MM.1S (cell line): ENCODE measurements at regions not wholly inside any gene's neighbourhood (a gene's known extent, or its start where the extent isn't known, plus 50 kb on each side); places are given as distances from the start of the nearest gene placed in this dataset.

Experiments used
- DNase-seq: peaks from one replicate; pipeline ENCODE4 v3.0.0-alpha.2; 2015
- H2AFZ ChIP-seq: fragments of 300-600 bp; sonication (generic); 2 replicates; pipeline ENCODE4 v1.6.0; 2016; ENCODE audit warnings: antibody characterized with exemption, low read length
- H3F3A ChIP-seq: fragments of 300-600 bp; sonication (generic); 2 replicates; pipeline ENCODE4 v1.6.1; 2016; ENCODE audit warnings: mild to moderate bottlenecking, antibody characterized with exemption, low read length, moderate library complexity, mixed read lengths; ENCODE audit not compliant: insufficient read depth
- H3K27ac ChIP-seq: fragments of 300-600 bp; sonication (generic); 2 replicates; pipeline ENCODE4 v1.5.1; 2016; ENCODE audit warnings: mild to moderate bottlenecking, low read length
- H3K27me3 ChIP-seq: fragments of 300-600 bp; sonication (generic); replicated peaks from 2 replicates; pipeline ENCODE4 v1.6.0; 2016; ENCODE audit warnings: low read length; ENCODE audit not compliant: insufficient read depth
- H3K36me3 ChIP-seq: fragments of 300-600 bp; sonication (generic); replicated peaks from 2 replicates; pipeline ENCODE4 v1.6.1; 2016; ENCODE audit warnings: mild to moderate bottlenecking, low read length, mixed read lengths; ENCODE audit not compliant: insufficient read depth
- H3K4me1 ChIP-seq: fragments of 300-600 bp; sonication (generic); 2 replicates; pipeline ENCODE4 v1.6.1; 2016; ENCODE audit warnings: low read length, mixed read lengths
- H3K4me2 ChIP-seq: fragments of 300-600 bp; sonication (generic); 2 replicates; pipeline ENCODE4 v1.6.0; 2016; ENCODE audit warnings: low read depth, low read length
- H3K4me3 ChIP-seq: fragments of 300-600 bp; sonication (generic); 2 replicates; pipeline ENCODE4 v1.5.1; 2016; ENCODE audit warnings: low read length, mixed read lengths
- H3K79me2 ChIP-seq: fragments of 300-600 bp; sonication (generic); 2 replicates; pipeline ENCODE4 v1.6.1; 2016; ENCODE audit warnings: mixed run types, low read length, mixed read lengths
- H3K9ac ChIP-seq: fragments of 300-600 bp; sonication (generic); 2 replicates; pipeline ENCODE4 v1.6.1; 2016; ENCODE audit warnings: low read length, mixed read lengths
- H3K9me2 ChIP-seq: fragments of 300-600 bp; sonication (generic); replicated peaks from 2 replicates; pipeline ENCODE4 v1.6.1; 2016; ENCODE audit warnings: mild to moderate bottlenecking, low read length, mixed read lengths; ENCODE audit not compliant: insufficient read depth
- H3K9me3 ChIP-seq: fragments of 300-600 bp; sonication (generic); replicated peaks from 2 replicates; pipeline ENCODE4 v1.6.1; 2016; ENCODE audit warnings: mild to moderate bottlenecking, low read length, mixed read lengths; ENCODE audit not compliant: insufficient read depth
- H4K20me1 ChIP-seq: fragments of 300-600 bp; sonication (generic); 2 replicates; pipeline ENCODE4 v1.6.1; 2016; ENCODE audit warnings: mild to moderate bottlenecking, low read length, moderate library complexity, mixed read lengths; ENCODE audit not compliant: insufficient read depth
- CTCF ChIP-seq: fragments of 300-600 bp; sonication (generic); IDR thresholded peaks from 2 replicates; pipeline ENCODE4 v1.5.1; 2016; ENCODE audit warnings: antibody characterized with exemption, low read length, mixed read lengths
- EZH2 ChIP-seq: fragments of 300-600 bp; sonication (generic); optimal IDR thresholded peaks from 2 replicates; pipeline ENCODE3; 2017; ENCODE audit warnings: low read depth, mild to moderate bottlenecking, antibody characterized with exemption, low read length, mixed read lengths
- EZH2phosphoT487 ChIP-seq: fragments of 300-600 bp; sonication (generic); IDR thresholded peaks from 2 replicates; pipeline ENCODE4 v1.6.1; 2018; ENCODE audit warnings: antibody characterized with exemption, low read length

DNA sequence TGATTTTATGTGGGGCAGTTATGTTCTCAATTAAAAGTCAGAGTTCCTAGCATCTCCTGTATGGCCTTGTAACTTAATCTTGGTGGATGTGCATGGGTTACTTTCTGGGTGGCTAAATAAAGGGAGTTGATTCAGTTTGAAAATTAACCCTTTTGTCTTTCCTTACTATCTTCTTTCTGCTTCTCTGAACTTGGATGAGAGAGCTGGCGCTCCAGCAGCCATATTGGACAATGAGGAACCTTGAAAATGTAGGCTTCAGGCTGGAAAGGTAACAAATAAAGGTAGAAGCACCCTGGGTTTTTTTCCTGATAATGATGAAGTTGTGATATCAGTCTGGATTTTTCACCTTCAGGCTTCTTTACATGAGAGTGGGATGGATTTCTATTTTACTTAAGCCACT is 714.1 kb upstream of the TMEM132C start:
- peaks cover 19% of the 10 kb centered on the region for H3K4me1 ChIP-seq
- no peak overlapping the region for H2AFZ ChIP-seq
- no peaks in the 10 kb centered on the region for H3K79me2 ChIP-seq
- no peaks in the 10 kb centered on the region for H3K9me2 ChIP-seq
- no peak overlapping the region for H3K27ac ChIP-seq
- H3F3A ChIP-seq, result no peaks in the 10 kb centered on the region
- no peaks in the 10 kb centered on the region for H3K9me3 ChIP-seq
- no peak overlapping the region for H3K4me3 ChIP-seq
- H3K4me2 ChIP-seq, result no peak overlapping the region
- TF ChIP-seq EZH2phosphoT487, result no peak
- TF ChIP-seq CTCF, result no peak
- TF ChIP-seq EZH2, result no peak
- no peak for DNase-seq
- H3K27me3 ChIP-seq, result no peaks in the 10 kb centered on the region
- no peaks in the 10 kb centered on the region for H3K36me3 ChIP-seq
- H4K20me1 ChIP-seq, result no peaks in the 10 kb centered on the region
- H3K9ac ChIP-seq, result no peak overlapping the region

DNA sequence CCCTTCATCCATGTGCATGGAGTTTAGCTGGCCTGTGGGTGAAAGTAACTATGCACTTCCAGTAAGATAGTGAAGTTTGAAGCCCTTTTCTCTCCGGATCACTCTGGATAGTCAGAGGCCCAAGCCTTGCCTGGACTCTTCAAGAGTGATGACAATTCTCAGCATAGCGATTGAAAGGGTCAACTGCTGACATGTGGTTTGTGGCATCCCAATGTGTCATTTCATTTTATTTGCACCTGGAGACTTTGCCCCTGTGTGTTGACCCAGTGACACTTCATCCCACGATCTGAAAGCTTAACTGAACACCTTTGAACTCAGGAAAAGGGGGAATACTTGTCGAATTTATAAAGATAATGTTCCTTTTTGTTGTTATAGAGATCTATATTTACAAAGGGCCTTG is 711.9 kb upstream of the TMEM132C start:
- no peaks in the 10 kb centered on the region for H4K20me1 ChIP-seq
- peaks cover 31% of the 10 kb centered on the region for H3K4me1 ChIP-seq
- H3K4me3 ChIP-seq, result no peak overlapping the region
- no peaks in the 10 kb centered on the region for H3K36me3 ChIP-seq
- H3K4me2 ChIP-seq, result no peak overlapping the region
- DNase-seq, result no peak
- H3F3A ChIP-seq, result peaks cover 9% of the 10 kb centered on the region
- H3K27me3 ChIP-seq, result no peaks in the 10 kb centered on the region
- no peaks in the 10 kb centered on the region for H3K9me3 ChIP-seq
- TF ChIP-seq EZH2phosphoT487 (no peak), CTCF (no peak), EZH2 (no peak)
- no peak overlapping the region for H3K9ac ChIP-seq
- no peak overlapping the region for H2AFZ ChIP-seq
- H3K79me2 ChIP-seq, result no peaks in the 10 kb centered on the region
- no peaks in the 10 kb centered on the region for H3K9me2 ChIP-seq
- no peak overlapping the region for H3K27ac ChIP-seq

DNA sequence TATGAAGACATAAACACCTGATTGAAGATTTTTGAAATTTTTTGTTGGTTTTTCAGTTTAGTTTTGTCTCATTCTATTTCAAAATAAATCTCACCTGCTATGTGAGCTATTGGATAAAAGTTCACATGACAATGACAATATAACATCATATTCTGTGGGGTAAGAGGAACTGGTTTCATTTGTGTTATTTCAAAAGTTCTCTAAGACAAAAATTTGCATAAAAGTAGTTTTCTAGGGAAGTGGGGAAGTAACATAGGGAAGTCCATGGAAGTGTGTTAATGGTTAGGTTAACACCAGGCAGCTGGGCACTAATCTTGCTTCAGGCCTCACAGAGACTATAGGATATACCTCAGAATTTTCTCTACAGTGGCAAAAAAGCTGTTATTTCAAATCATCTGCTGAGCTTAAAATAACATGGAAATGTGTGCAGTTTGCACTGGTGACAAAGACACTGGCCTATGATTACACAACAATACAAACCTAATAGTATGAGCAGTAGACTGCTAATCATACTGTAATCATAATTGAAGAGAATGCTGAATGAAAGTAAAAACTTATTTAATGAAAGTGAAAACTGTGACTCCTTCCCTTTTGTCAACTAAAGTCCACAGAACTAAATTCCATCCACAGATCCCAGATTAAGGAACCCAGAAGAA is 710.6 kb upstream of the TMEM132C start:
- Histone ChIP-seq H3K4me3 (no peak overlapping the region), H4K20me1 (no peaks in the 10 kb centered on the region), H3K9me3 (no peaks in the 10 kb centered on the region), H3K4me2 (no peak overlapping the region), H3K9me2 (no peaks in the 10 kb centered on the region), H3K79me2 (no peaks in the 10 kb centered on the region), H3K4me1 (peaks cover 31% of the 10 kb centered on the region), H3F3A (peaks cover 9% of the 10 kb centered on the region), H3K9ac (no peak overlapping the region), H3K27me3 (no peaks in the 10 kb centered on the region), H2AFZ (no peak overlapping the region), H3K36me3 (no peaks in the 10 kb centered on the region), H3K27ac (peak overlapping the region; percentile 16; the same call in 1 of the 2 replicates)
- no peak for TF ChIP-seq EZH2
- no peak for TF ChIP-seq CTCF
- TF ChIP-seq EZH2phosphoT487, result no peak
- no peak for DNase-seq
